GM18870 (cell line): ENCODE measurements at regions not wholly inside any gene's neighbourhood (a gene's known extent, or its start where the extent isn't known, plus 50 kb on each side); places are given as distances from the start of the nearest gene placed in this dataset.
"Not testable (repeated sequence)": the region's sequence is repeated elsewhere in the genome, so short reads cannot be mapped to it uniquely, and the experiment has no call there.

Source experiments
- ATAC-seq: cut with Tn5 transposase; IDR thresholded peaks from one replicate; pipeline ENCODE4 v1.9.1; 2021; ENCODE audit warnings: moderate library complexity; ENCODE audit not compliant: unreplicated experiment

DNA sequence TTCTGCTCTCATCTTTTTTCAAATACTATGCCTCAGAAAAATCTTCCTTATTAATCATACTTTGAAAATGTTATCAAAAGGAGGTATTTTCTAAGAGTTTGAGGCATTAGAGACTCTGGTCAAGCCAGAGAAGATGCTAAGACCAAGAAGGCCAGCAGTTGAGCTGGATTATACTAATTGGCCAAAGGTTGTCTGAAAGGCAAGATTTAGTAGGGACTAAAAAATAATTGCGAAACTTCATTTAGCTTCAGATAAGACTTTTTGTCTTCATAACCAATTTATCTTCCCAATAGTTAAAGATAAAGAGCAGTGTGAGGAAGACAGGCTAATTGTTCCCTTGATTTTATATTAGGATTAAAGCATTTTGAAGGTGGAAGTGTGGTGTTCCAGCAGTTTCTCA lies 1412.4 kb upstream of the PCDH7 start:
- ATAC-seq, result no peak

GRCh38 chr4:29309050-29309449 lies 1411.1 kb upstream of the PCDH7 start:
- ATAC-seq, result no peak

- no peak for ATAC-seq
These were observed 1409.9 kb upstream of the PCDH7 start for GRCh38 chr4:29310252-29310651.

GRCh38 chr4:29311247-29311646 lies 1408.9 kb upstream of the PCDH7 start:
- ATAC-seq, result no peak

GRCh38 chr4:29319663-29320340 lies 1400.4 kb upstream of the PCDH7 start:
- ATAC-seq, result no peak

DNA sequence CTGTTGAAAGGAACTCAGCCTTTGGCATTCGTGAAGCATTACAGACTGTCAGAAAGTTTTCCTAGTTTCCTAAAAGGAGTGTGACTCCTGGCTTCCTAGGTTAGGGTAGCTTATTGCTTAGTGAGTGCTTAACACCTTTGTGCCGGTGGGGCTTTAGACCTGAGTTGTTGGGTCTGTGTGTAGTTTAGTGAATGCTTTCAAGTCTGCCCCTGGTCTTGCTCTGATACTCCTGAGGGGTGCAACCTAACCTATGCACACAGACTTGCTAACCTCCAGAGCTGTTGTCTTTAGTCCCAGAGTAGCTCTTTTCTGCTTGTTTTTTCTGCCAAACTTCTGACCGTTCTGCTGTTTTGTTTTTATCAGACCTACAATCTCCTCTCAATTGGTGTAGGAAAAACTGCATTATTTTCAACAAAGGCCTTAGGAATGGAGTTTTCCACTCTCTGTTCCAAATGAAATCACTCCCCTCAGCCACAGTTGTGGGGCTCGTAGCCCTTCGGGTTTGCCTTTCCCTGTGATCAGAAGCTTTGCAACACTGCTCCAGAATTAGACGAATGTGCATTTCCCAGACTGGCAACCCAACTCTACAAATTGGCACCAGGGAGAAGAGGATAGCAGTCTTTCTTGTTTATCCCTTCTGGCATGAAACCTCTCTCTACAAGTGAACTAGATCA lies 1399.1 kb upstream of the PCDH7 start:
- ATAC-seq, result no peak

GRCh38 chr4:29326004-29326403 lies 1394.2 kb upstream of the PCDH7 start:
- ATAC-seq, result no peak

GRCh38 chr4:29326816-29327215 lies 1393.4 kb upstream of the PCDH7 start:
- no peak for ATAC-seq

GRCh38 chr4:29336861-29337260 lies 1383.3 kb upstream of the PCDH7 start:
- ATAC-seq, result no peak

DNA sequence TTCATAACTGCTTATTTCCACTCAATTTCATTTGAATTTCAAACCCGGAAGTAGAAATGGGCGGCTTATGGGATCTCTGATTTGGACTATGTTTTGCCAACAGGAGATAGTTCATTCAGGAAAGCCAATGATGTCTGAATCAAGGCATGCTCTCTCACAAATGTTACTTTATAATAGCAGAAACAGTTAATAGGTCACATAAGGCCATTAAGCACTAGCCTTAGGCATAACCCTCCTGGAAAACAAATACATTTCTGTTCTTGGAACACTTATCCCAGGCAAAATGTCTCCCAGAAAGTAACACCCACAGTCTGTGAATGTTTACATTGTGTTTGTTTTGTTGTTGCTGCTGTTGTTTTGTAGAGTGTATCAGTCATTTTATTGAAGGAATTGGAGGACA lies 1347.2 kb upstream of the PCDH7 start:
- ATAC-seq, result no peak

- no peak for ATAC-seq
These were observed 1344.5 kb upstream of the PCDH7 start for GRCh38 chr4:29375716-29376115.

- ATAC-seq, result not testable (repeated sequence)
These were observed 1341.9 kb upstream of the PCDH7 start for GRCh38 chr4:29378237-29378636.

- no peak for ATAC-seq
These were observed 1329.2 kb upstream of the PCDH7 start for GRCh38 chr4:29390921-29391320.

DNA sequence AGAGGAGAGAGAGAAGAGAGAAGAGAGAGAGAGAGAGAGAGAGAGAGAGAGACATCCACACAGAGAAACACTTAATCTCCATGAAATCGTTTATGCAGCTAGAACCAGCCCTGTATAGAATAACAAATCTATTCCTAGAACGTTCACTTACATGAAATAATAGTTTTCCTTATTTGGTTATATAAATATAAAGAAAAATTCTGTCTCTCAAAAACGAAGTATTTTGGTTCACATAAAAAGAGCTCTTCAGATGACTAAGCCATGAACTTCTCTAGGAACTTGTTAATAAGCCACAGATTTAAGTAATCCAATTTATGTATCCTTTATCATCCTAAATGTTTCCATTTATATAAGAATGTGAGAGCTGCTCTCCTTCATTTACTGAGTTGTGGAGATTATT lies 1315.1 kb upstream of the PCDH7 start:
- ATAC-seq, result no peak

GRCh38 chr4:29415771-29416170 lies 1304.4 kb upstream of the PCDH7 start:
- no peak for ATAC-seq

GRCh38 chr4:29423836-29424721 lies 1296.1 kb upstream of the PCDH7 start:
- no peak for ATAC-seq

GRCh38 chr4:29453303-29453820 lies 1266.8 kb upstream of the PCDH7 start:
- ATAC-seq, result no peak

- ATAC-seq, result no peak
These were observed 1260.2 kb upstream of the PCDH7 start for GRCh38 chr4:29459926-29460325.

DNA sequence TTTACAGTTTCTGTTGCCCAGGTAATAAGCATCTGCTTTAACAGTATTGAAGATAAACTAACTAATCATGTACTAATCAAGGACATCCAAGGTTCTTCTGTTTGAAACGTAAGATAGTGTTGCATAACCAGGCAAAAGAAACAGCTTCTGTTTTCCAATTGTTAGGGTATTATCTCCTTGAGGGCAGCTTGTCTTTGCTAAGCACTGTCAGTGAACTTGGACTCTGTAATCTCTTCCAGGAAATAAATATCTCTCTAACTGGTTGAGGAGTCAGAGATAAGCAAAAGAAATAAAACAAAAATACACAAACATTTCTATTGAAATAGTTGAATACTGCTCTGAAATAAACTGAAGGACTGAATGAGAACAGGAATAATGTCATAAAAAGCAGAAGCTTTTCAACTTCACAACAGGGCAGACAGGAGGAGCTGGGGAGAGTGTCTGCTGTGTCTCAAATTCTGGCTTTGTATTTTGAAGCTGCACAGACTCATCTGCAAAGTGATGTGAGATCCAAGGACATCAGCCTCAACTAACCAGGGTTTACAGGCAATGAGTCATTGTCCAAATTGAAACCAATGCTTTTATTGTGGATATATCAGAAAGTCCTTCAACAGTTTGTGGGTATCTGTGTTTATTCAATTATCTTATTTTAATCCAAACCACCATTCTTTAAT lies 1253.0 kb upstream of the PCDH7 start:
- no peak for ATAC-seq
